Stimulated activated CD8-positive, alpha-beta memory T cell treated with anti-CD3 and anti-CD28 coated beads, Interleukin-7, amount 100 ng/mL, for 24 hours (primary cell): ENCODE measurements at regions not wholly inside any gene's neighbourhood (a gene's known extent, or its start where the extent isn't known, plus 50 kb on each side); places are given as distances from the start of the nearest gene placed in this dataset.
"Not testable (repeated sequence)": the region's sequence is repeated elsewhere in the genome, so short reads cannot be mapped to it uniquely, and the experiment has no call there.

Source experiments
- DNase-seq: peaks from one replicate; pipeline ENCODE4 v3.0.0-alpha.2; 2020; ENCODE audit warnings: low read depth

DNA sequence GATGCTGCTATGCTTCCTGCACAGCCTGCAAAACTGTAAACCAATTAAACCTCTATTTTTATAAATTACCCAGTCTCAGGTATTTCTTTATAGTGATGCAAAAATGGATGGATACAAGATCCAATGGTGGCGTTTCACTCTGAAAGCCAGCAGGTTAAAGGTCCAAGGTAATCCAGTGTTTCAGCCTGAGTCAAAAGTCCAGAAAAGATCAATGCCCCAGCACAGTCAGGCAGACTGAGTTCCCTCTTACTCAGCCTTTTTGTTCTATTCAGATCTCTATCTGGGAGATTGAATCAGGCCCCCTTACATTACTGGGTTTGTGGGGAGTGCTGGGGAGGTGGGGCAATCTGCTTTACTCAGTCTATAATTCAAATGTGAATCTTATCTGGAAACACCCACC lies 464.5 kb downstream of the GXYLT1 start:
- DNase-seq: no peak

- DNase-seq: no peak
Observed at GRCh38 chr12:41663598-41664265, 475.6 kb downstream of the PDZRN4 start.

DNA sequence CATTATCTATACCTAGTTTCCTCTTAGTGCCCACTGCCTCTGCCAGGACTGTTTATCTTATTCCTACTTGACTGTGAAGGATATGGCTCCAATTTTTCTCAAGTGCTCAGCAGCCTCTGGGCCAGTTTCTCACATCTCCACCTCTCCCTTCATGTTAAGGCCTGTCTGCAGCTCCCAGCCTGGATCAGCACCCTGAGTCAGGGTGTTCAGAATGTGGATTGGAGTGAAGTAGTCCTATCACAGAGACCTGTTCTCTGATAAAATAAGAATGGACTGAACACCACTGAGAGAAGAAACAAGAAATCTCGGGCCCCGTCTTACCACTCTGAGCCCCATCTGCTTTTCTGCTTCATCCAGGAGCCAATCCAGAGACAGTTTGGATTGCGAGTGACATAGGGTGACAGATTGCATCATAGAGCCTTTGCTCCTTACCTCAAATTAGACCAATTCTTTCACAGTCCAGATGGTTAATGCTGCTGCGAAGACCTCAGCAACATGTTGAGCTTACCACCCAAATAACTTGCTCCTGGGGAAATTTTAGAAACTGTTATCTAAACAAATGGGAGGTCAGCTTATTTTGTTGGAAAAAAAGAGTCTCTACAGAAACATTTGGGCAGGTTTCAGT lies 473.1 kb downstream of the PDZRN4 start:
- DNase-seq: no peak

GRCh38 chr12:41656454-41656853 lies 468.3 kb downstream of the PDZRN4 start:
- DNase-seq: no peak

DNA sequence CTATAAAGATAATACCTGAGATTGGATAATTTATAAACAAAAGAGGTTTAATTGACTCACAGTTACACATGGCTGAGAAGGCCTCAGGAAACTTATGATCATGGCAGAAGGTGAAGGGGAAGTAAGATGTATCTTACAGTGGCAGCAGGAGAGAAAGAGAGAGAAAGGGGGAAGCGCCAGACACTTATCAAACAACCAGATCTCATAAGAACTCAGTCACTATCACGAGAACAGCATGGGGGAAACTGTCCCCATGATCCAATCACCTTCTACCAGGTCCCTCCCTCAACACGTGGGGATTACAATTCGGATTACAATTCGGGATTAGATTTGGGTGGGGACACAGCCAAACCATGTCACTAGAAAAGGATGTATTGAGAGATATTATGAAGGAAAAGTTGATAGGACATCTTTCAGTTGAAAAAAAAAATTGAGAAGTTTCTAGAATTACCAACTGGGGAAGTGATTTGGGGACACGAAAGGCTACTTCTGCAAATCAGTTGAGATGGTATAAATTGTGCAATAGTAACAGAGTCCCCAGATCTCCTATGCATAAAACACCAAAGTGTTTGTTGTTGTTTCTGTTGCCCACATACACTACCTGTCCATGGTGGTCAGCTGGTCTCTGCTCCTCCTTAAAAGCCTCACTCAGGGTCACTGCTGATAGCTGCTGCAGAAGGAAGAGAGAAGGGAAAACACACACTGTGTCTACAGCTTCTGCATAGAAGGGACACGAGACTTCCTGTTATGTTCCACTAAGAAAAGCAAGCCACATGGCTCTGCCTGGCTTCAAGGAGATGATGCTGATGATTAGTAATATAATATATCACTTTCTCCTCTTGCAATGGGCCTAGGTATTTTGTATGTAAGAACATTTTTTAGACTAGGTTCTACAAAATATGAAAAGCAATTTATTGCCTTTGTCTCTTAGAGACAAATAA lies 465.5 kb downstream of the PDZRN4 start:
- DNase-seq: no peak

DNA sequence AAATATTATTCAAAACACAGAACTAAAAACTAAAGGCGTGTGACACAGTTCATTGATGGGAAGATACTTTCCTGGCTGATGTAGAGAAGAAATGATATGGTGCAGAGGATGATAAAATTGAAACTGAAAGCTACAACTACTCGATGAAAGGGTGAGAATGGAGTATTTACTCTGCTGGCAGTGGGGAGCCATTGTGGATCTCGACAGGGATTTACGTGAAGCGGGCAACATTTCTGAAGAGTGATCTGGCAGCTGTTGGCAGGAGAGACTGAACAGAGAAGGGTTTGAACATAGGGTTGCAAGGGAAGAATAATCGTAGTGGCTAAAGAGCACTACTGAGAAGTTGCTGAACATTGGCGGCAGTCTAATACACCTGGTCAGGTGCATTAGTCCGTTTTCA lies 464.9 kb downstream of the PDZRN4 start:
- DNase-seq: no peak

DNA sequence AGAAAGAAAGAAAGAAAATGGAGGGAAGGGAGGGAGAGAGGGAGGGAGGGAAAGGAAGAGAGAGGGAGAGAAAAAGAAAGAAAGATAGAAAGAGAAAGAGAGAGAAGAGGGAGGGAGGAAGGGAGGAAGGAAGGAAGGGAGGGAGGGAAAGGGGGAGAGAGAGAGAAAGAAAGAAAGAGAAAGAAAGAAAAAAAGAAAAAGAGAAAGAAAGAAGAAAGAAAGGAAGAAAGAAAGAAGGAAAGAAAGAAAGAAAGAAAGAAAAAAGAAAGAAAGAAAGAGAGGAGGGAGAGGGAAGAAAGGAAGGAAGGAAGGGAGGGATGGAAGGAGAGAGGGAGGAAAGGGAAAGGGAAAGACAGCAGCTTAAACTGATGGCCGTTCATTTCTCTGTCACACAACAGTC lies 457.5 kb downstream of the PDZRN4 start:
- DNase-seq: no peak

DNA sequence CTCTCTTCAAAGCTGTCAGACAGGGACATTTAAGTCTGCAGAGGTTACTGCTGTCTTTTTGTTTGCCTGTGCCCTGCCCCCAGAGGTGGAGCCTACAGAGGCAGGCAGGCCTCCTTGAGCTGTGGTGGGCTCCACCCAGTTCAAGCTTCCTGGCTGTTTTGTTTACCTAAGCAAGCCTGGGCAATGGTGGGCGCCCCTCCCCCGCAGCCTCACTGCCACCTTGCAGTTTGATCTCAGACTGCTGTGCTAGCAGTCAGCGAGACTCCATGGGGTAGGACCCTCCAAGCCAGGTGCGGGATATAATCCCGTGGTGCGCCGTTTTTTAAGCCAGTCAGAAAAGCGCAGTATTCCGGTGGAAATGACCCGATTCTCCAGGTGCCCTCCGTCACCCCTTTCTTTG lies 454.7 kb downstream of the PDZRN4 start:
- not testable (repeated sequence) for DNase-seq

DNA sequence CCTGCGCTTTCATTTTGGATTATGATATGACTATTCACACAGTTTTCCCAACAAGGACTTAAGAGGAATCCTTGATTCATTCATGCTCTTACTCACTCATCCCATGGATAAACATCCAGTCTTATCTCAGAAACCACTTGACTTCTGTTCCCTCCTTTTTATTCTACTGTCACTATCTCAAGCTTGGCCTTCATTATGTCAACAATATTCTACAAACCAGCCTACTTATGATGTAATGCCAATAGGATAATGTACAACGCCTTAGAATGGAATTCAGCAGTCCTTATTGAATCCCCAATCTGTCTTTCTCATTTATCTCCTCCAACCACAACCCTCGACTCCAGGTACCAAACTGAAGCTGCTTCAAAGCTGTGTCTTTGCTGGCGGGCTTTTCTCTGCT lies 448.5 kb downstream of the PDZRN4 start:
- no peak for DNase-seq

DNA sequence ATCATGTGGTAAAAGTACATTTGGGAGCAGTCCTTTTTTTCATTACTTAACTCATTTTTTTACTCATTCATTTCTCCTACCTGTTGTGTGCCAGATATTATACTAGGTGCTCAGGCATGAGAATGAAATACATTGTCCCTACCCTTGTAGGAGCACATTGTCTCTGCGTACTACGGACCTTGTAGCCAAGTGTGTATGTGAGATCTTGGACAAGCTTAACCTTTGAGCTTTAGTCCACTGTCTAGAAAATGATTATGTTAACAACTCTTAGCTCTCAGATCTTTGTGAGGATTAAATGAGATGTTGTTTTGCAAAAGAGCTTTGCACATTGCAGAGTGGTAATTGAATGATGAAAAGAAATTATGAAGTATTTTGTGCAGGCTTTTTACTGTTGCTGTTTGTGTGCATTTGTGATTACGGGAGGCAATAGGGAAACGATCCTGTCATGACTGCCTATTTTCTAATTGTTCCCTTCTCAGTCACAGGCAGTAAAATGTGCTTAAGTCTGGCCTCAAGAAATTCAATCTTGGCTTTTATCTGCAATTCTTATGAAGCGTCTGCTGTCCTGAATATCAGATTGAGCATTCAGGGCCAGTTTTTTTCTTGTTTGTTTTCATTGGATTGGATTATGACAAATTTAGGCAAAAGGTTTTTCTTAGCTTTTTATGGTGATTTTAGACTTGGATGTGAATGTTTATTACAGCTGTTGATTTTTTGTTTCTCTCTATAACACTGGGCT lies 447.7 kb downstream of the PDZRN4 start:
- DNase-seq: no peak

- no peak for DNase-seq
Observed at GRCh38 chr12:41634091-41634490, 446.0 kb downstream of the PDZRN4 start.

DNA sequence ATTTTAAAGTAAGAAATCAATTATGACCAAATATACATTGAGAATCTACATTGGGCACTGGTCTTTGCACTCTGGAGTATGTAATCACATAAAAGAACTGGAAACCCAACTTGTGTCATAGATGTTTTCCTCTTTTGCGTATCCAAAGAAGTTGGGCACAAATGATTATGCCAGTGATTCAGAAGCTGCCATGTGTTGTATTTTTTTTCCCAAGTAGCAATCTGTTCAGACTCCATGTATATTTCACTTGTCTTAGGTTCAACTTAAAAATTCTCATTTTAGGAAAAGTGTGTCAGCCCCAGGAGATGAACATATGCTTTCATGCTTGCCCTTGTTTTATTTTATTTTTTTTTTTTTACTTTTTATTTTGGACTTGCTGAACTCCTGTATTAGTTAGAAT lies 441.5 kb downstream of the PDZRN4 start:
- no peak for DNase-seq

GRCh38 chr12:41627476-41627875 lies 439.4 kb downstream of the PDZRN4 start:
- no peak for DNase-seq

DNA sequence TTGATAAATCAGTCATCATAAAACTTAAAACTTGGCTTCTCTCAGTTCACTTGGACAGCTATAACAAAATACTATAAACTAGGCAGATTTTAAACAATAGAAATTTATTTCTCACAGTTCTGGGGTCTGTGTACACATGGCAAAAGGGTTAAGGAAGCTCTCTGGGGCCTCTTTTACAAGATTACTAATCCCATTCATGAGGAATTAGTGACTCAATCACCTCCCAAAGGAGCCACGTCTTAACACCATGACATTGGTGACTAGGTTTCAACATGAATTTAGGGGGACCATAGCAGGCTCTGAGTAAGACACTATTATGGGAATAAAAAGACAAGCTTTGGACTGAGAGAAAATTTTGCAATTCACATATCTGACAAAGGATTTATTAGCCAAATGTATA lies 436.5 kb downstream of the PDZRN4 start:
- DNase-seq: no peak
